PC-9 (cell line): ENCODE measurements at regions not wholly inside any gene's neighbourhood (a gene's known extent, or its start where the extent isn't known, plus 50 kb on each side); places are given as distances from the start of the nearest gene placed in this dataset.
"Not testable (repeated sequence)": the region's sequence is repeated elsewhere in the genome, so short reads cannot be mapped to it uniquely, and the experiment has no call there.

Source experiments
- BruUV-seq: library from RNA; stranded (reverse); fragments of 400-500 nt; replicated peaks from 2 replicates; lab custom pipeline; 2021; lab: Mats Ljungman, UMichigan
- CTCF ChIA-PET: fragments of 300-600 bp; sonication (Branson Sonifier 250); formaldehyde crosslinking; loops from one replicate; lab custom pipeline; 2022; ENCODE audit warnings: antibody characterized with exemption; lab: Charles Lee
- POLR2A ChIA-PET: fragments of 300-600 bp; sonication (Branson Sonifier 250); formaldehyde crosslinking; loops from one replicate; lab custom pipeline; 2022; ENCODE audit warnings: antibody characterized with exemption; ENCODE audit not compliant: unreplicated experiment; lab: Charles Lee
- DNase-seq, 2 experiments: peaks; one replicate each; pipeline versions ENCODE4 v3.0.0 to v3.0.0-alpha.2; 2015 to 2022; ENCODE audit warnings: mixed read lengths in 1 of 2
- H2AFZ ChIP-seq: fragments of 200-600 bp; sonication (generic); 2 replicates; pipeline ENCODE4 v1.8.1; 2017; ENCODE audit warnings: antibody characterized with exemption
- H3F3A ChIP-seq: fragments of 200-600 bp; sonication (generic); 2 replicates; pipeline ENCODE4 v1.8.1; 2017; ENCODE audit warnings: antibody characterized with exemption, mild to moderate bottlenecking, low read depth; ENCODE audit not compliant: insufficient read depth
- H3K27ac ChIP-seq: fragments of 200-600 bp; sonication (generic); 2 replicates; pipeline ENCODE4 v1.6.1; 2016; ENCODE audit warnings: mixed run types
- H3K27me3 ChIP-seq: fragments of 200-600 bp; sonication (generic); 2 replicates; pipeline ENCODE4 v1.6.1; 2016; ENCODE audit warnings: low read depth, mixed run types; ENCODE audit not compliant: insufficient read depth
- H3K36me3 ChIP-seq: fragments of 200-600 bp; sonication (generic); 2 replicates; pipeline ENCODE4 v1.6.1; 2016; ENCODE audit warnings: low read depth, mixed run types
- H3K4me1 ChIP-seq: fragments of 200-600 bp; sonication (generic); replicated peaks from 2 replicates; pipeline ENCODE4 v1.6.1; 2016; ENCODE audit warnings: mixed run types; ENCODE audit not compliant: insufficient read depth
- H3K4me2 ChIP-seq: fragments of 200-600 bp; sonication (generic); 2 replicates; pipeline ENCODE4 v1.6.1; 2017; ENCODE audit warnings: mixed run types
- H3K4me3 ChIP-seq: fragments of 200-600 bp; sonication (generic); 2 replicates; pipeline ENCODE4 v1.6.1; 2016; ENCODE audit warnings: mixed run types
- H3K79me2 ChIP-seq: fragments of 200-600 bp; sonication (generic); 2 replicates; pipeline ENCODE4 v1.6.1; 2017; ENCODE audit warnings: low read depth, mixed run types
- H3K9me2 ChIP-seq: fragments of 200-600 bp; sonication (generic); 2 replicates; pipeline ENCODE4 v1.8.1; 2017; ENCODE audit warnings: mild to moderate bottlenecking; ENCODE audit not compliant: insufficient read depth
- H3K9me3 ChIP-seq: fragments of 200-600 bp; sonication (generic); 2 replicates; pipeline ENCODE4 v1.8.1; 2016; ENCODE audit warnings: low read depth; ENCODE audit not compliant: insufficient read depth
- H4K20me1 ChIP-seq: fragments of 200-600 bp; sonication (generic); 2 replicates; pipeline ENCODE4 v1.8.1; 2017; ENCODE audit not compliant: insufficient read depth
- EZH2 ChIP-seq: fragments of 200-600 bp; sonication (generic); IDR thresholded peaks from 2 replicates; pipeline ENCODE4 v1.8.0; 2017; ENCODE audit warnings: antibody characterized with exemption, low read depth
- intact Hi-C: fragments of 100-400 bp; cut with micrococcal nuclease; formaldehyde crosslinking; loops from one replicate; pipeline ENCODE4 v1.10.0; 2022; ENCODE audit not compliant: unreplicated experiment
- TF ChIP-seq, protein P1 (sequence below): fragments of 200-600 bp; sonication (generic); conservative IDR thresholded peaks from 2 replicates; pipeline ENCODE4 v1.6.1; 2017; ENCODE audit warnings: mixed run types, antibody characterized with exemption, mild to moderate bottlenecking, moderate library complexity

GRCh38 chr5:18466731-18467130 is 832.5 kb downstream of the TAF11L14 start:
- Histone ChIP-seq H3K79me2 (no peaks in the 10 kb centered on the region), H4K20me1 (no peaks in the 10 kb centered on the region), H3K4me2 (no peak overlapping the region), H3K36me3 (no peaks in the 10 kb centered on the region), H3K27ac (no peak overlapping the region), H3K4me1 (no peaks in the 10 kb centered on the region), H3K27me3 (no peaks in the 10 kb centered on the region), H3K4me3 (no peak overlapping the region), H2AFZ (no peak overlapping the region), H3F3A (no peaks in the 10 kb centered on the region), H3K9me3 (no peaks in the 10 kb centered on the region), H3K9me2 (no peaks in the 10 kb centered on the region)
- BruUV-seq, result no TSS peak
- no peak for DNase-seq
- intact Hi-C loops, result loop anchor here (1.0 to 10.0 kb wide), 4 partner anchors 72 to 1142 kb away; no protein-coding TSS in a partner anchor
- TF ChIP-seq, protein P1, sequence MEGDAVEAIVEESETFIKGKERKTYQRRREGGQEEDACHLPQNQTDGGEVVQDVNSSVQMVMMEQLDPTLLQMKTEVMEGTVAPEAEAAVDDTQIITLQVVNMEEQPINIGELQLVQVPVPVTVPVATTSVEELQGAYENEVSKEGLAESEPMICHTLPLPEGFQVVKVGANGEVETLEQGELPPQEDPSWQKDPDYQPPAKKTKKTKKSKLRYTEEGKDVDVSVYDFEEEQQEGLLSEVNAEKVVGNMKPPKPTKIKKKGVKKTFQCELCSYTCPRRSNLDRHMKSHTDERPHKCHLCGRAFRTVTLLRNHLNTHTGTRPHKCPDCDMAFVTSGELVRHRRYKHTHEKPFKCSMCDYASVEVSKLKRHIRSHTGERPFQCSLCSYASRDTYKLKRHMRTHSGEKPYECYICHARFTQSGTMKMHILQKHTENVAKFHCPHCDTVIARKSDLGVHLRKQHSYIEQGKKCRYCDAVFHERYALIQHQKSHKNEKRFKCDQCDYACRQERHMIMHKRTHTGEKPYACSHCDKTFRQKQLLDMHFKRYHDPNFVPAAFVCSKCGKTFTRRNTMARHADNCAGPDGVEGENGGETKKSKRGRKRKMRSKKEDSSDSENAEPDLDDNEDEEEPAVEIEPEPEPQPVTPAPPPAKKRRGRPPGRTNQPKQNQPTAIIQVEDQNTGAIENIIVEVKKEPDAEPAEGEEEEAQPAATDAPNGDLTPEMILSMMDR, result no peak
- no peak for TF ChIP-seq EZH2
- POLR2A ChIA-PET, result no interaction called here
- CTCF ChIA-PET, result interaction anchor here (0.6 to 1.3 kb wide), 6 partner anchors 17 to 1142 kb away, joined by 3 to 12 read pairs (median 4); no protein-coding TSS in a partner anchor

DNA sequence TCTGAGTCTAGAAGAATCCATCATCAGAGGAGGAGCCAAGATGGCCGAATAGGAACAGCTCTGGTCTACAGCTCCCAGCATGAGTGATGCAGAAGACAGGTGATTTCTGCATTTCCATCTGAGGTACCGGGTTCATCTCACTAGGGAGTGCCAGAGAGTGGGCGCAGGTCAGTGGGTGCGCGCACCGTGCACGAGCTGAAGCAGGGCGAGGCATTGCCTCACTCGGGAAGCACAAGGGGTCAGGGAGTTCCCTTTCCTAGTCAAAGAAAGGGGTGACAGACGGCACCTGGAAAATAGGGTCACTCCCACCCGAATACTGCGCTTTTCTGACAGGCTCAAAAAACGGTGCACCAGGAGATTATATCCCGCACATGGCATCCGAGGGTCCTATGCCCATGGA is 837.5 kb downstream of the TAF11L14 start:
- H3K27ac ChIP-seq, H3K4me3 ChIP-seq, BruUV-seq, H3K4me2 ChIP-seq, DNase-seq, POLR2A ChIA-PET, H3K79me2 ChIP-seq, intact Hi-C loops, H3K9me2 ChIP-seq, H3K27me3 ChIP-seq, H3F3A ChIP-seq, H2AFZ ChIP-seq, H4K20me1 ChIP-seq, H3K36me3 ChIP-seq, H3K9me3 ChIP-seq, H3K4me1 ChIP-seq: not testable (repeated sequence)
- CTCF ChIA-PET, result interaction anchor here (0.5 kb wide), 1 partner anchor 226 kb away, joined by 6 read pairs; no protein-coding TSS in a partner anchor

- CTCF ChIA-PET, result interaction anchor here (0.6 to 1.0 kb wide), 2 partner anchors 17 to 275 kb away, joined by 3 read pairs; no protein-coding TSS in a partner anchor
- BruUV-seq, result no TSS peak
Measured at GRCh38 chr5:18483451-18483850, 849.2 kb downstream of the TAF11L14 start.

More at GRCh38 chr5:18483451-18483850, 849.2 kb downstream of the TAF11L14 start:
- H3K9me2 ChIP-seq, result no peaks in the 10 kb centered on the region
- no peaks in the 10 kb centered on the region for H4K20me1 ChIP-seq
- POLR2A ChIA-PET, result no interaction called here
- TF ChIP-seq, protein P1, result no peak
- TF ChIP-seq EZH2, result no peak
- intact Hi-C loops, result no loop called here
- H3K9me3 ChIP-seq, result no peaks in the 10 kb centered on the region
- H3K27ac ChIP-seq, result no peak overlapping the region
- H3K4me3 ChIP-seq, result no peak overlapping the region
- no peak for DNase-seq
- H3K36me3 ChIP-seq, result no peaks in the 10 kb centered on the region
- H3K27me3 ChIP-seq, result no peaks in the 10 kb centered on the region
- H3F3A ChIP-seq, result no peaks in the 10 kb centered on the region
- no peak overlapping the region for H3K4me2 ChIP-seq
- no peaks in the 10 kb centered on the region for H3K4me1 ChIP-seq
- H2AFZ ChIP-seq, result no peak overlapping the region
- no peaks in the 10 kb centered on the region for H3K79me2 ChIP-seq
